Vagina (tissue), 2 donors: ENCODE measurements at regions not wholly inside any gene's neighbourhood (a gene's known extent, or its start where the extent isn't known, plus 50 kb on each side); places are given as distances from the start of the nearest gene placed in this dataset.

Experiments
- DNase-seq, 2 donors: peaks; one replicate each; pipeline ENCODE4 v3.0.0-alpha.2; 2017; ENCODE audit errors: extremely low spot score in 2 of 2
- H3K27ac ChIP-seq: fragments of 200-600 bp; sonication (generic); one replicate; pipeline ENCODE4 v1.5.1; 2019
- H3K27me3 ChIP-seq: fragments of 200-600 bp; sonication (generic); one replicate; pipeline ENCODE4 v1.5.1; 2019
- H3K36me3 ChIP-seq, 2 donors: fragments of 200-600 bp; sonication (generic); one replicate each; pipeline ENCODE4 v1.5.1; 2017 to 2019
- H3K4me1 ChIP-seq: fragments of 200-600 bp; sonication (generic); one replicate; pipeline ENCODE4 v1.5.1; 2019
- H3K4me3 ChIP-seq, 2 donors: fragments of 200-600 bp; sonication (generic); 1 replicate in 1 of 2; 2 replicates in 1 of 2; pipeline ENCODE4 v1.5.1; 2016 to 2019
- H3K9me3 ChIP-seq: fragments of 200-600 bp; sonication (generic); one replicate; pipeline ENCODE4 v1.5.1; 2019
- POLR2A ChIP-seq, 2 donors: fragments of 450-650 bp; IDR thresholded peaks; one replicate each; pipeline ENCODE4 v1.6.1; 2017; ENCODE audit warnings: antibody characterized with exemption in 2 of 2, mild to moderate bottlenecking in 2 of 2, moderate library complexity in 2 of 2
- POLR2AphosphoS5 ChIP-seq, 2 donors: sonication (generic); formaldehyde crosslinking; IDR thresholded peaks; one replicate each; pipeline ENCODE4 v1.9.0; 2017; ENCODE audit warnings: antibody characterized with exemption in 2 of 2, mild to moderate bottlenecking in 2 of 2, low read depth in 1 of 2; ENCODE audit not compliant: insufficient read depth in 1 of 2
- intact Hi-C: fragments of 100-400 bp; cut with DNase I; formaldehyde crosslinking; loops from one replicate; pipeline ENCODE4 v1.15.1; 2023
- TF ChIP-seq, protein P1 (sequence below), 3 experiments: fragments of 450-650 bp in 2 of 3; fragments of 200-600 bp in 1 of 3; sonication (generic) in 1 of 3; IDR thresholded peaks; one replicate each; pipeline ENCODE4 v1.5.1; 2017 to 2019; ENCODE audit warnings: antibody characterized with exemption in 3 of 3, mild to moderate bottlenecking in 2 of 3, moderate library complexity in 2 of 3

DNA sequence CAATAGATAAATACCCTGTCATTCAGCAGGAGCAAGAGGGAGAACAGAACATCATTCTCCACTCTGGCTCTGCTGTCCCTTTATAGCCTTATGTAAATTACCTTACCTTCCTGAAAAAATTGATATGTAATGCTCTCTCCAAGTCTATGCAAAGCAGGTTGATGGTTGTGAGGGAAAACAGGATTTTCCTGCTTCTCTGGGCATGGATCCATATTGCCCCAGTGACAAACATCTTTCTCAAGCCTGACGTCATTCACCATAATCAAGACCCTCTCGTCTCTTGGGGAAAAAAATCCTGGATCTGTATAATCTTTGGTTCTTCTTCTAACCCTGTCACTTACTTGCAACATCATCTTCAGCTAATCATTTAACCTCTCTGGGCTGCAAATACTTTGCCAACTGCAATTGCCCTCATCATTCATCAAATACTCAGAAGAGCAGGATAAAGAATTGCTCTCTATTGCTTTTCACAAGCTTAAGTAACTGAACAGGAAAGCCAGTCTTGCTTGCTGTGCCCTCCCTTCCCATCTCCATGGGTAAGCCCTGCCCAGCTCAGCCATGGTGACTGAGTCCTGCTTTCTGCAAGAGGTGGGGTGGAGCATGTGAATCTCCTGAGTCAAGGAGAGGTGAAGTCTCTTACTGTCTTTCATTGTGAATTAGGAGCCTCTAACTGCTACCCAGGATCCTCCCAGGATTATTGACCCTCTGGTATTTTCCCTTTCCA lies 123.7 kb upstream of the KLF7 start:
- TF ChIP-seq, protein P1, sequence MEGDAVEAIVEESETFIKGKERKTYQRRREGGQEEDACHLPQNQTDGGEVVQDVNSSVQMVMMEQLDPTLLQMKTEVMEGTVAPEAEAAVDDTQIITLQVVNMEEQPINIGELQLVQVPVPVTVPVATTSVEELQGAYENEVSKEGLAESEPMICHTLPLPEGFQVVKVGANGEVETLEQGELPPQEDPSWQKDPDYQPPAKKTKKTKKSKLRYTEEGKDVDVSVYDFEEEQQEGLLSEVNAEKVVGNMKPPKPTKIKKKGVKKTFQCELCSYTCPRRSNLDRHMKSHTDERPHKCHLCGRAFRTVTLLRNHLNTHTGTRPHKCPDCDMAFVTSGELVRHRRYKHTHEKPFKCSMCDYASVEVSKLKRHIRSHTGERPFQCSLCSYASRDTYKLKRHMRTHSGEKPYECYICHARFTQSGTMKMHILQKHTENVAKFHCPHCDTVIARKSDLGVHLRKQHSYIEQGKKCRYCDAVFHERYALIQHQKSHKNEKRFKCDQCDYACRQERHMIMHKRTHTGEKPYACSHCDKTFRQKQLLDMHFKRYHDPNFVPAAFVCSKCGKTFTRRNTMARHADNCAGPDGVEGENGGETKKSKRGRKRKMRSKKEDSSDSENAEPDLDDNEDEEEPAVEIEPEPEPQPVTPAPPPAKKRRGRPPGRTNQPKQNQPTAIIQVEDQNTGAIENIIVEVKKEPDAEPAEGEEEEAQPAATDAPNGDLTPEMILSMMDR (IDR thresholded peaks at IDR 0.05): no peak
- TF ChIP-seq POLR2AphosphoS5 (IDR thresholded peaks at IDR 0.05; ENCODE audit: insufficient read depth in 1 of 2, low read depth in 1 of 2) (no peak), POLR2A (IDR thresholded peaks at IDR 0.05) (no peak)
- no peak for DNase-seq
- intact Hi-C loops: no loop called here
- no peak overlapping the region for H3K27ac ChIP-seq
- no peak overlapping the region for H3K4me3 ChIP-seq
- H3K27me3 ChIP-seq: no peaks in the 10 kb centered on the region
- H3K36me3 ChIP-seq: no peaks in the 10 kb centered on the region
- H3K4me1 ChIP-seq: peaks cover 27% of the 10 kb centered on the region
- H3K9me3 ChIP-seq: no peaks in the 10 kb centered on the region

DNA sequence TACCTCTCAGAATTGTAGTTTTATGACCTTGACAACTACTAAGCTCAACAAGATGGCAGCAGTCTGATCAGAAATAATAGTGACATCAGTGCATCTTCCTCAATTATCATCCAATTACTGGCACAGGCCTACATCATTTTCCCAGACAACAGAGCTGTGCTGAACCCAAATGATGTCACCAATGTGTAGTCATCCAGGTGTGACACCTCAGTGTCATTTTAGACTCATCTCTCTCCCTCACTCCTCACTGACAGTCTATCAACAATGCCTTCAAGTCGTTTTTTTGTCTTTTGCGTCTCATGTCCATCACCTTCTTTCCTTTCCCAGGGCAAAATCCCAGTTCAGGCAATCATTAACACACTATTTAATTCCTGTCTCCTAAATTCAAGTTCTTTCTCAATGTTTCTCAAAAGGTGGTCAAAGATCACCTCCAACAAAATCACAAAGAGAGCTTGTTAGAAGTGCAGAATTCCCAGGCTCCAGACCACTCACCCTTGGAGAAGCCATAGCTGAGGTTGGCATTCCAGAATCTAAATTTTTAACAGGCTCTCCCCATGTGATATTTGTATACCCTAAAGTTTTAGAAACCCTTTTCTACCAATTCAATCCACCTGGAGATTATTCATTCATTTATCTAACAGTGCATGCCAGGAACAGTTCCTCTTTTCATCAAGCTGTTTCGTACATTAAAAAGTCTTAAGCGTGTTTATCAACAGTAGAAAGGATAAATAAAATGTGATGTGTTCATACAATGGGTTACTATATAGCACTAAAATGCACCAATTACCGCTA lies 125.3 kb upstream of the KLF7 start:
- Histone ChIP-seq H3K27me3 (no peaks in the 10 kb centered on the region), H3K9me3 (no peaks in the 10 kb centered on the region), H3K27ac (no peak overlapping the region), H3K36me3 (no peaks in the 10 kb centered on the region), H3K4me1 (peaks cover 14% of the 10 kb centered on the region), H3K4me3 (no peak overlapping the region)
- DNase-seq: no peak
- intact Hi-C loops: no loop called here
- TF ChIP-seq POLR2A (IDR thresholded peaks at IDR 0.05): no peak
- no peak for TF ChIP-seq POLR2AphosphoS5 (IDR thresholded peaks at IDR 0.05; ENCODE audit: insufficient read depth in 1 of 2, low read depth in 1 of 2)
- TF ChIP-seq, protein P1 (IDR thresholded peaks at IDR 0.05): no peak

DNA sequence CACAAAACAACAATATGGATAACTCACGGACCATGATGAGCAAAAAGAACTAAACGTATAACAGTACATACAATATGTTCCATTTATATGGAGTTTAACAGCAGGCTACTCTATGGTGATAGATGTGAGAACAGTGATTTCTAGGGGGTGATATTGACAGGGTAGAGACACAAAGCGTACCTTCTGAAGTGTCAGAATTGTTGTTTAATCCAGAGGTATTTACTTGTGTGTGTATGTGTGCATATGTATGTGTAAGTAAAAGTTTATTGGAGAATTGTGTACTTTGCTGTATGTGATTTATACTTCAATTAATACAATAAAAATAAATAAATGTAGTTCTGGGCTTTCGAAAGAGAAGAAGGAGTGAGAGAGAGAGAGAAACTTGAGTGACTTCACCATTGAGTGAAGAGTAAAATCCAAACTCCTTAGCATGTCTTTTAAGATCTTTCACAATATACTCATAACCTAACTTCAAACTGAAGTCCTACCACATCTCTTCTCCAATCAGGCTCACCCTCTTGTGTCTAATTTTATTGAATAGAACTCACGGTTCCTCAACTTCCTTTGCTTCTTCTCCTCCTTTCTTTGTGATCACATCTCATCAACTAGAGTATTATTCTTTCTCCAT lies 126.0 kb upstream of the KLF7 start:
- TF ChIP-seq POLR2A (IDR thresholded peaks at IDR 0.05) (no peak), POLR2AphosphoS5 (IDR thresholded peaks at IDR 0.05; ENCODE audit: insufficient read depth in 1 of 2, low read depth in 1 of 2) (no peak)
- TF ChIP-seq, protein P1 (IDR thresholded peaks at IDR 0.05): no peak
- no peaks in the 10 kb centered on the region for H3K27me3 ChIP-seq
- DNase-seq: no peak
- H3K27ac ChIP-seq: no peak overlapping the region
- intact Hi-C loops: no loop called here
- H3K4me1 ChIP-seq: peaks cover 14% of the 10 kb centered on the region
- H3K36me3 ChIP-seq: no peaks in the 10 kb centered on the region
- H3K4me3 ChIP-seq: no peak overlapping the region
- no peaks in the 10 kb centered on the region for H3K9me3 ChIP-seq

DNA sequence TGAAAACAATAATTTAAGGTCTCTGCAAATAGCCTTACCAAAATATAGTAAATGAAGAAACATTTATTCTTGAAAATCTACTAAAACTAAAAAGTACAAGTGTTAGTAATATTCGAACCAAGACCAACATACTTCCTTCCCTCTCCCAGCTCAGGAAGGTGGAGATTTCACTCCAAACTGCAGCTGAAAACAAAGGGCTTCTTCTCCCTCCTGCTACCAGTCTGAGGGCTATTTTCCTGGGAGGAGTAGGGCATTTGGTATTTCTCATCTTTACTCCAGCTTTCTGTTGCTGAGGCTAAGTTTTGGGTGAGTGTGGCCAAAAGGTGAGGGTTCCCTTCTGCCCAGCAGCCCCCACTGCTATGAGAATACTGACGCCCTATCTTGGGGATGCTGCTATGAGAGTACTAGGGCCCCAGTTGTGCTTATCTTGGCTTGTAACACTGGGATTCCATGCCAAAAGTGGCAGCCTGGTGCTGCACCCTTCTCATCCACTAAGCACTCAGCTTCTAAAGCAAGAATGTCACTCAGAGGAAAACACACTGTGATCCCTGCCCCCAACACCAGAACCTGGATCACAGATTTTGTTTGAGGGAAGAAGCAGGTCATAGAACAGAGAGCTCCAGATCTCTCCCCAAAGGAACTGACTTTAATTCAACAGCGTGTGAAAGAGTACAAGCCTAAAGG lies 130.7 kb upstream of the KLF7 start:
- H3K9me3 ChIP-seq: no peaks in the 10 kb centered on the region
- intact Hi-C loops: no loop called here
- TF ChIP-seq, protein P1 (IDR thresholded peaks at IDR 0.05): no peak
- TF ChIP-seq POLR2AphosphoS5 (IDR thresholded peaks at IDR 0.05; ENCODE audit: insufficient read depth in 1 of 2, low read depth in 1 of 2) (no peak), POLR2A (IDR thresholded peaks at IDR 0.05) (no peak)
- H3K27me3 ChIP-seq: no peaks in the 10 kb centered on the region
- H3K27ac ChIP-seq: no peak overlapping the region
- no peaks in the 10 kb centered on the region for H3K4me1 ChIP-seq
- H3K4me3 ChIP-seq: no peak overlapping the region
- H3K36me3 ChIP-seq: no peaks in the 10 kb centered on the region
- DNase-seq: no peak
